Thyroid gland (tissue), 4 donors: ENCODE measurements at regions not wholly inside any gene's neighbourhood (a gene's known extent, or its start where the extent isn't known, plus 50 kb on each side); places are given as distances from the start of the nearest gene placed in this dataset.

Experiments used
- DNase-seq, 2 donors: peaks; one replicate each; pipeline ENCODE4 v3.0.0-alpha.2; 2019
- H3K27ac ChIP-seq, 3 donors: fragments of 200-600 bp; sonication (generic); 1 replicate in 2 of 3; 2 replicates in 1 of 3; pipeline ENCODE4 v1.5.1; 2016 to 2019; ENCODE audit warnings: mild to moderate bottlenecking in 1 of 3, moderate library complexity in 1 of 3
- H3K27me3 ChIP-seq: fragments of 200-600 bp; sonication (generic); one replicate; pipeline ENCODE4 v1.5.1; 2019
- H3K36me3 ChIP-seq, 2 donors: fragments of 200-600 bp; sonication (generic); one replicate each; pipeline ENCODE4 v1.5.1; 2016 to 2019
- H3K4me1 ChIP-seq, 2 donors: fragments of 200-600 bp; sonication (generic); one replicate each; pipeline ENCODE4 v1.5.1; 2017 to 2019
- H3K4me3 ChIP-seq, 3 donors: fragments of 200-600 bp; sonication (generic); replicated peaks in 1 of 3; 1 replicate in 2 of 3; 2 replicates in 1 of 3; pipeline ENCODE4 v1.5.1; 2016; ENCODE audit warnings: mild to moderate bottlenecking in 1 of 3
- H3K9me3 ChIP-seq: fragments of 200-600 bp; sonication (generic); one replicate; pipeline ENCODE4 v1.5.1; 2017
- CTCF ChIP-seq, 6 experiments: fragments of 200-600 bp in 3 of 6; fragments of 450-650 bp in 3 of 6; sonication (generic) in 3 of 6; IDR thresholded peaks; one replicate each; pipeline ENCODE4 v1.5.1; 2016 to 2019; ENCODE audit warnings: antibody characterized with exemption in 6 of 6, mild to moderate bottlenecking in 2 of 6, inconsistent platforms in 1 of 6, moderate library complexity in 1 of 6
- POLR2A ChIP-seq, 2 donors: fragments of 450-650 bp; IDR thresholded peaks; one replicate each; pipeline ENCODE4 v1.6.1; 2017; ENCODE audit warnings: antibody characterized with exemption in 2 of 2, mild to moderate bottlenecking in 2 of 2, moderate library complexity in 1 of 2
- WGBS, 2 donors: methylation state at CpG; one replicate each; pipeline ENCODE4 v1.1.5; 2017; 5-methylcytosine and 5-hydroxymethylcytosine counted together
- intact Hi-C: fragments of 100-400 bp; cut with DNase I; formaldehyde crosslinking; loops from one replicate; pipeline ENCODE4 v1.15.1; 2023

GRCh38 chr4:14560577-14560976, 441.7 kb upstream of the CPEB2 start:
- TF ChIP-seq CTCF (IDR thresholded peaks at IDR 0.05) (no peak), POLR2A (IDR thresholded peaks at IDR 0.05) (no peak)
- no peak for DNase-seq
- 79 to 82% methylated on average over 1 of the region's 1 CpG for WGBS, 2 donors
- no peaks in the 10 kb centered on the region for H3K9me3 ChIP-seq
- intact Hi-C loops, result no loop called here
- no peaks in the 10 kb centered on the region for H3K4me1 ChIP-seq
- no peak overlapping the region for H3K27ac ChIP-seq
- H3K27me3 ChIP-seq, result no peaks in the 10 kb centered on the region
- no peak overlapping the region for H3K4me3 ChIP-seq
- H3K36me3 ChIP-seq, result no peaks in the 10 kb centered on the region

GRCh38 chr4:14562901-14563300, 439.4 kb upstream of the CPEB2 start:
- Histone ChIP-seq H3K4me3 (no peak overlapping the region), H3K27ac (no peak overlapping the region), H3K4me1 (no peaks in the 10 kb centered on the region), H3K9me3 (no peaks in the 10 kb centered on the region), H3K27me3 (no peaks in the 10 kb centered on the region), H3K36me3 (no peaks in the 10 kb centered on the region)
- intact Hi-C loops, result no loop called here
- TF ChIP-seq POLR2A (IDR thresholded peaks at IDR 0.05), result no peak
- TF ChIP-seq CTCF (IDR thresholded peaks at IDR 0.05), result no peak
- WGBS, 2 donors, result 42 to 57% methylated on average over 3 of the region's 3 CpGs
- DNase-seq, result no peak

GRCh38 chr4:14564281-14564680, 438.0 kb upstream of the CPEB2 start:
- Histone ChIP-seq H3K36me3 (no peaks in the 10 kb centered on the region), H3K9me3 (no peaks in the 10 kb centered on the region), H3K4me3 (no peak overlapping the region), H3K27ac (no peak overlapping the region), H3K27me3 (no peaks in the 10 kb centered on the region), H3K4me1 (no peaks in the 10 kb centered on the region)
- intact Hi-C loops, result no loop called here
- WGBS, 2 donors, result 77 to 84% methylated on average over 4 of the region's 4 CpGs
- TF ChIP-seq CTCF (IDR thresholded peaks at IDR 0.05) (no peak), POLR2A (IDR thresholded peaks at IDR 0.05) (no peak)
- no peak for DNase-seq

GRCh38 chr4:14566518-14566917, 435.8 kb upstream of the CPEB2 start:
- intact Hi-C loops, result no loop called here

GRCh38 chr4:14568351-14568750, 433.9 kb upstream of the CPEB2 start:
- no peak overlapping the region for H3K27ac ChIP-seq
- 60 to 66% methylated on average over 2 of the region's 2 CpGs for WGBS, 2 donors
- no peak overlapping the region for H3K4me3 ChIP-seq
- H3K9me3 ChIP-seq, result no peaks in the 10 kb centered on the region
- no peak for TF ChIP-seq POLR2A (IDR thresholded peaks at IDR 0.05)
- TF ChIP-seq CTCF (IDR thresholded peaks at IDR 0.05), result no peak
- intact Hi-C loops, result no loop called here
- DNase-seq, result no peak
- H3K4me1 ChIP-seq, result no peaks in the 10 kb centered on the region
- H3K27me3 ChIP-seq, result no peaks in the 10 kb centered on the region
- H3K36me3 ChIP-seq, result no peaks in the 10 kb centered on the region

More at GRCh38 chr4:14566518-14566917, 435.8 kb upstream of the CPEB2 start:
- no peak for DNase-seq
- Histone ChIP-seq H3K4me1 (no peaks in the 10 kb centered on the region), H3K36me3 (no peaks in the 10 kb centered on the region), H3K4me3 (no peak overlapping the region), H3K27ac (no peak overlapping the region), H3K27me3 (no peaks in the 10 kb centered on the region), H3K9me3 (no peaks in the 10 kb centered on the region)
- TF ChIP-seq POLR2A (IDR thresholded peaks at IDR 0.05) (no peak), CTCF (IDR thresholded peaks at IDR 0.05) (no peak)
